CD4-positive, alpha-beta memory T cell (primary cell): ENCODE measurements at regions not wholly inside any gene's neighbourhood (a gene's known extent, or its start where the extent isn't known, plus 50 kb on each side); places are given as distances from the start of the nearest gene placed in this dataset.
A peak's percentile ranks its signal among the peaks of the same experiment; 100 is the strongest.
"Not testable (repeated sequence)": the region's sequence is repeated elsewhere in the genome, so short reads cannot be mapped to it uniquely, and the experiment has no call there.

Experiments used
- CTCF ChIA-PET: fragments of 350-600 bp; sonication (Branson Sonifier 250); formaldehyde crosslinking; loops from one replicate; lab custom pipeline; 2021; ENCODE audit warnings: inconsistent platforms; ENCODE audit not compliant: partially characterized antibody; lab: Charles Lee
- POLR2A ChIA-PET: fragments of 350-600 bp; sonication (Branson Sonifier 250); formaldehyde crosslinking; loops from one replicate; lab custom pipeline; 2021; ENCODE audit not compliant: partially characterized antibody; lab: Charles Lee
- DNase-seq, 5 donors: peaks; one replicate each; pipeline versions ENCODE4 v3.0.0 to v3.0.0-alpha.2; 2020 to 2022; ENCODE audit warnings: mixed read lengths in 1 of 5
- H3K27ac ChIP-seq: one replicate; pipeline ENCODE4 v1.7.0; 2013; ENCODE audit warnings: low read depth, low read length
- H3K27me3 ChIP-seq: 2 replicates; pipeline ENCODE4 v1.7.0; 2013; ENCODE audit warnings: mild to moderate bottlenecking, low read length, moderate library complexity; ENCODE audit not compliant: insufficient read depth
- H3K36me3 ChIP-seq: 2 replicates; pipeline ENCODE4 v1.7.0; 2013; ENCODE audit warnings: mild to moderate bottlenecking, low read length, moderate library complexity; ENCODE audit not compliant: insufficient read depth
- H3K4me1 ChIP-seq: 2 replicates; pipeline ENCODE4 v1.7.0; 2013; ENCODE audit warnings: mild to moderate bottlenecking, low read length, moderate library complexity; ENCODE audit not compliant: insufficient read depth
- H3K4me3 ChIP-seq, 2 donors: one replicate each; pipeline ENCODE4 v1.7.0; 2013; ENCODE audit warnings: low read length in 2 of 2, mild to moderate bottlenecking in 1 of 2
- H3K9me3 ChIP-seq, 2 donors: one replicate each; pipeline ENCODE4 v1.7.0; 2013; ENCODE audit warnings: low read length in 2 of 2, control low read depth in 1 of 2; ENCODE audit not compliant: control insufficient read depth in 1 of 2
- H3K27ac Mint-ChIP-seq, 7 donors: one replicate each; pipeline ENCODE4 v1.8.0; 2020 to 2021; ENCODE audit warnings: mixed read lengths in 7 of 7, mild to moderate bottlenecking in 6 of 7, inconsistent platforms in 3 of 7, moderate library complexity in 3 of 7
- H3K27me3 Mint-ChIP-seq, 2 donors: one replicate each; pipeline ENCODE4 v1.8.0; 2020 to 2021; ENCODE audit warnings: mixed read lengths in 2 of 2
- H3K36me3 Mint-ChIP-seq, 2 donors: one replicate each; pipeline ENCODE4 v1.8.0; 2020 to 2021; ENCODE audit warnings: mixed read lengths in 2 of 2, inconsistent platforms in 1 of 2, mild to moderate bottlenecking in 1 of 2
- H3K4me1 Mint-ChIP-seq, 4 donors: one replicate each; pipeline ENCODE4 v1.8.0; 2020 to 2021; ENCODE audit warnings: mixed read lengths in 4 of 4, mild to moderate bottlenecking in 1 of 4
- H3K4me3 Mint-ChIP-seq, 8 donors: one replicate each; pipeline ENCODE4 v1.8.0; 2020 to 2021; ENCODE audit warnings: mixed read lengths in 8 of 8, mild to moderate bottlenecking in 7 of 8, moderate library complexity in 6 of 8, inconsistent platforms in 3 of 8
- H3K9me3 Mint-ChIP-seq, 8 donors: one replicate each; pipeline ENCODE4 v1.8.0; 2020 to 2021; ENCODE audit warnings: mixed read lengths in 8 of 8, mild to moderate bottlenecking in 5 of 8, inconsistent platforms in 3 of 8, moderate library complexity in 1 of 8
- intact Hi-C: fragments of 100-400 bp; cut with micrococcal nuclease; formaldehyde crosslinking; loops from one replicate; pipeline ENCODE4 v1.15.1; 2023

DNA sequence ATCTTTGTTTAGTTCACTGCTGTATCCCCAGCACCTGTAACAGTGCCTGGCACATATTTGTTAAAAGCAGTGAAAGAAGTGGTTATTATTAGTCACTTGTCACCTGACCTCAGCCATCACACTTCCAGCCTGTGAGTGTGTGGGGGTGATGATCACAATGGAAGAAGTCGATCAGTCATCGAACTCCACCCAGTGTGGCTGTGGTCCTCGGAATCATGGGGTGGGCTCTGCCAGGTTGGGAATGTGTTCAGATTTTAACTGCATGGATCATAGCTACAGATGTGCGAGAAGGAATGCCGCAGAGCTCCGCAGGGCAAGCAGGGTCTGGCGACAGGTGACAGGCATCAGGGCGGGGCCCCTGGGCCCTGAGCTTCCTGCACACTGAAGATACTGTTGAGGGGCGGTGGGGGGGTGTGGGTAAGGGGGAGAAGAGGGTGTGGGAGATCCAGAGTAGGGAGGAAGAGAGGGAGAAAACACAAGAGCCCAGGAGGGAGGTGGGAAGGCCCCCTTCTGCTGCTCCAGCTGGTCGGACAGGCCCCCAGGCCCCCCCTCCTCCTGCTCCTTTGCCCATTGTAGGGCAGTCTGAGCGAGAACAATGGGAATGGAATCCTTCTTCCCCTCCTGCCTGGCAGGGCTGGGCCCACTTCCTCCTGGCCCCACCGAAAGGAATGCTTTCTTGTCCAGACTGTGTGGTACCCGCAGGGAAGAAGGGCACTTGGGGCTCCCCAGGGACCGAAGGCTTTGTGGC lies 89.6 kb downstream of the SPRY4 start:
- Mint-ChIP-seq H3K27ac (peak overlapping the region in 1 of 7 donors; percentile 4), H3K27me3 (peaks cover 0 to 3% of the 10 kb centered on the region in 2 donors), H3K36me3 (no peaks in the 10 kb centered on the region), H3K4me1 (peaks cover 5 to 8% (median 6%) of the 10 kb centered on the region in 4 donors), H3K9me3 (no peaks in the 10 kb centered on the region), H3K4me3 (no peak overlapping the region)
- Histone ChIP-seq H3K4me3 (no peak overlapping the region), H3K4me1 (peaks cover 3% of the 10 kb centered on the region), H3K27me3 (no peaks in the 10 kb centered on the region), H3K27ac (no peak overlapping the region), H3K9me3 (no peaks in the 10 kb centered on the region), H3K36me3 (no peaks in the 10 kb centered on the region)
- intact Hi-C loops: no loop called here
- POLR2A ChIA-PET: interaction anchor here (1.2 kb wide), 1 partner anchor 12 kb away, joined by 6 read pairs; no protein-coding TSS in a partner anchor
- DNase-seq: no peak
- CTCF ChIA-PET: no interaction called here

DNA sequence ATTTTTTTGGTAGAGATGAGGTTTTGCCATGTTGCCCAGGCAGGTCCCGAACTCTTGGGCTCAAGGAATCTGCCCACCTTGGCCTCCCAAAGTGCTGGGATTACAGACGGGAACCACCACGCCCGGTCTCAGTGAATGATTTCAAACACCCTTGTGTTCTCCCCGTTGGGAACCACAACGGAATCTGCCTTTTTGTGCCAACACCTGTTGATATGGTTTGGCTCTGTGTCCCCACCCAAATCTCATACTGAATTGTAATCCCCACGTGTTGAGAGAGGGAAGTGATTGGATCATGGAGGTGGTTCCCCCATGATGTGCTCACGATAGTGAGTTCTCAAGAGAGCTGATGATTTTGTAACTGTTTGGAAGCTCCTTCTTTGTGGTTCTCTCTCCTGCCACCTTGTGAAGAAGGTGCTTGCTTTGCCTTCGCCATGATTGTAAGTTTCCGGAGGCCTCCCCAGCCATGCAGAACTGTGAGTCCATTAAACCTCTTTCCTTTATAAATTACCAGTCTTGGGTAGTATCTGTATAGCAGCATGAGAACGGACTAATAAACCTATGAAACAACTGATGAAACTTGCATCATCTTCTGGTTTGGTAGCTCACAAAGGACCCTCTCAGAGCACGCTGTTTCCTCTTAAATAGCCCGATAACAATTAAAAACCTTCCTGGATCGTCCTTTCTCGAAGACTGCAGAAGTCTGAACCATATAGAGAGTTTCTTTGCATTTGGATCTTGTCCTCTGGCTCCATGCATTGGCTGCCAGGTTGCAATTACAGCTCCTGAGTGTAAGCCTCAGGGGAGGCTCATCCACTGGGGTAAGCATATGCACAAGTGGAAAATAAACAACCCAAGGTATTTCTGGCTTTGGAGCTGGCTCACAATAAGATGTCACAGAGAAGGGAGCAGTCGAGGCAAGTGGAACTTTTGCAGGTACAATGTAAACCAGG lies 91.5 kb downstream of the SPRY4 start:
- Histone ChIP-seq H3K27me3 (no peaks in the 10 kb centered on the region), H3K36me3 (no peaks in the 10 kb centered on the region), H3K9me3 (no peaks in the 10 kb centered on the region), H3K4me1 (peaks cover 3% of the 10 kb centered on the region), H3K4me3 (no peak overlapping the region), H3K27ac (no peak overlapping the region)
- no peak for DNase-seq
- Mint-ChIP-seq H3K9me3 (no peaks in the 10 kb centered on the region), H3K4me3 (no peak overlapping the region), H3K4me1 (peaks cover 5 to 8% (median 6%) of the 10 kb centered on the region in 4 donors), H3K27ac (peak overlapping the region in 1 of 7 donors; percentile 49), H3K27me3 (peaks cover 0 to 3% of the 10 kb centered on the region in 2 donors), H3K36me3 (no peaks in the 10 kb centered on the region)
- POLR2A ChIA-PET: interaction anchor here (1.2 kb wide), 1 partner anchor 10 kb away, joined by 6 read pairs; no protein-coding TSS in a partner anchor
- CTCF ChIA-PET: interaction anchor here (0.6 to 1.0 kb wide), 4 partner anchors 9 to 400 kb away, joined by 3 to 4 read pairs (median 4); no protein-coding TSS in a partner anchor
- intact Hi-C loops: no loop called here

DNA sequence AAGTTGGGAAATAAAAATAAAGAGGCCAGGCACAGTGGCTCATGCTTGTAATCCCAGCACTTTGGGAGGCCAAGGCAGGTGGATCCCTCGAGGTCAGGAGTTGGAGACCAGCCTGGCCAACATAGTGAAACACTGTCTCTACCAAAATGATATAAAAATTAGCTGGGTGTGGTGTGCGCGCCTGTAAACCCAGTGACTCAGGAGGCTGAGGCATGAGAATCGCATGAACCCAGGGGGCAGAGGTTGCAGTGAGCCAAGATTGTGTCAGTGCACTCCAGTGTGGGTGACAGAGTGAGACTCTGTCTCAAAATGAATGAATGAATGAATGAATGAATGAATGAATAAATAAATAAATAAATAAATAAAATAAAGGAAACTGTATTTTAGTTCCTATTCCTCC lies 93.9 kb downstream of the SPRY4 start:
- POLR2A ChIA-PET, H3K9me3 Mint-ChIP-seq, DNase-seq, H3K27ac Mint-ChIP-seq, CTCF ChIA-PET, H3K4me3 ChIP-seq, H3K4me1 Mint-ChIP-seq, H3K4me3 Mint-ChIP-seq, H3K27me3 ChIP-seq, H3K9me3 ChIP-seq, H3K27me3 Mint-ChIP-seq, intact Hi-C loops, H3K36me3 Mint-ChIP-seq, H3K36me3 ChIP-seq, H3K4me1 ChIP-seq, H3K27ac ChIP-seq: not testable (repeated sequence)

DNA sequence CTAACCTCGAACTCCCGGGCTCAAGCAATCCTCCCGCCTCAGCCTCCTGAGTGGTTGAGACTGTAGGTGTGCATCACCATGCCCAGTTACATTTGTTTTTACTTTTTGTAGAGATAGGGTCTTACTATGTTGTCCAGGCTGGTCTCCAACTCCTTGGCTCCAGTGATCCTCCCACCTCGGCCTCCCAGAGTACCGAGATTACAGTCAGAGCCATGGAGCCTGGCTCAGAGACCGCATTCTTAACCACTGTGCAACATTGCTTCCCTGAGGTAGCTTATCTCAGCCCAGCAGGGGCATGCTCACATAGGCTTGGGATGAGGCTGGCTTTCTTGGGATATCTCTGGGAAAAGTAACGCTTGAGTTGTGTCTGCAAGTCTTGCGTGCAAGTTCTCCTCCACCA lies 99.7 kb downstream of the SPRY4 start:
- CTCF ChIA-PET: interaction anchor here (1.2 kb wide), 1 partner anchor 8 kb away, joined by 3 read pairs; no protein-coding TSS in a partner anchor
- POLR2A ChIA-PET: no interaction called here
- no peak overlapping the region for H3K27ac Mint-ChIP-seq

DNA sequence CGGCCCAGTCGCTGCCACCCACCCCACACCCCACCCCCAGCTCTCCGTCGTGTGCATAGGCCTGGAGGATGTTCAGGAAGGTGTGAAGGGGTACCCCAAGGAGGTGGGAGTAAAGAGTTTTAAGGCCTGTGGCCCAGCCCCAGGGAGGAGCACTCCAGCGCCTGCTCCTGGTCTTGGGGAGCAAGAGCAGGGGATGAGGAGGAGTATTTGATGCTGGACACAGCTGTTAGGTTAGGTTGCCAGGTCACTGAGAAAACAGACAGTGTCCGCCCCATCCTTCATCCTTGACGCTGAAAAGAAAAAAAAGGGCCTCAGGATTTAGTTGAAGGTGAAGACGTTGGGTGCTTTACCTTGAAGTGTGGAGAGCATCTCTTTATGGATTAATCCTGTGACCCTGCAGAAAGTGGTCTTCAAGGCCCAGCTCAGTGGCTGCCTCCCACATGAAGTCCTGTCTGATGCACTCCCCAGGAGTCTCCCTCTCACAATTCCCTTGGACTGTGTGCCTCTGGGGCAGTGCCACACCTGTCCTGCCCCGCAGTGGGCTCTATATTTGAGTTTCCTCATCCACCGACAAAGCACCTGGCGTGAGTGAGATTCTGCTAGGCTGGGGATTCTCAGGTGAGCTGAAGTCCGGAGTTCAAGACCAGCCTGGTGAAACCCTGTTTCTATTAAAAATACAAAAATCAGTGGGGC lies 101.8 kb downstream of the SPRY4 start:
- no peak overlapping the region for H3K27ac ChIP-seq

More for the DNA sequence above, 99.7 kb downstream of the SPRY4 start:
- no peak for DNase-seq
- H3K4me3 ChIP-seq: no peak overlapping the region
- Mint-ChIP-seq H3K36me3 (no peaks in the 10 kb centered on the region), H3K9me3 (peaks cover 0 to 2% (median 0%) of the 10 kb centered on the region in 8 donors), H3K4me1 (peaks cover 22 to 44% (median 33%) of the 10 kb centered on the region in 4 donors), H3K4me3 (no peak overlapping the region), H3K27me3 (no peaks in the 10 kb centered on the region)
- intact Hi-C loops: no loop called here
- H3K4me1 ChIP-seq: peaks cover 32% of the 10 kb centered on the region
- no peak overlapping the region for H3K27ac ChIP-seq
- no peaks in the 10 kb centered on the region for H3K9me3 ChIP-seq
- no peaks in the 10 kb centered on the region for H3K27me3 ChIP-seq
- no peaks in the 10 kb centered on the region for H3K36me3 ChIP-seq

GRCh38 chr5:142222225-142222865 lies 102.5 kb downstream of the SPRY4 start:
- POLR2A ChIA-PET: interaction anchor here (1.2 to 1.7 kb wide), 3 partner anchors 134 to 362 kb away, joined by 3 to 11 read pairs (median 5); no protein-coding TSS in a partner anchor
- Mint-ChIP-seq H3K27me3 (no peaks in the 10 kb centered on the region), H3K4me3 (no peak overlapping the region), H3K36me3 (no peaks in the 10 kb centered on the region), H3K4me1 (peaks cover 22 to 44% (median 33%) of the 10 kb centered on the region in 4 donors), H3K27ac (peak overlapping the region in 4 of 7 donors; percentile 27 to 71 (median 46)), H3K9me3 (peaks cover 0 to 2% (median 0%) of the 10 kb centered on the region in 8 donors)
- H3K27me3 ChIP-seq: no peaks in the 10 kb centered on the region
- H3K9me3 ChIP-seq: no peaks in the 10 kb centered on the region
- CTCF ChIA-PET: interaction anchor here (1.4 kb wide), 1 partner anchor 98 kb away, joined by 3 read pairs; no protein-coding TSS in a partner anchor
- no peak overlapping the region for H3K27ac ChIP-seq
- H3K4me1 ChIP-seq: peaks cover 32% of the 10 kb centered on the region
- no peaks in the 10 kb centered on the region for H3K36me3 ChIP-seq
- no peak overlapping the region for H3K4me3 ChIP-seq
- intact Hi-C loops: loop anchor here (2.0 to 5.0 kb wide), 4 partner anchors 70 to 900 kb away; partner anchors contain the start of genes SPRY4 and TAF7
- no peak for DNase-seq

More for the DNA sequence above, 101.8 kb downstream of the SPRY4 start:
- H3K4me1 Mint-ChIP-seq: peaks cover 22 to 44% (median 33%) of the 10 kb centered on the region in 4 donors
- H3K9me3 ChIP-seq: no peaks in the 10 kb centered on the region
- ChIA-PET CTCF (interaction anchor here (0.8 to 1.4 kb wide), 4 partner anchors 16 to 98 kb away, joined by 3 to 6 read pairs (median 3); no protein-coding TSS in a partner anchor), POLR2A (interaction anchor here (0.7 to 1.7 kb wide), 13 partner anchors 9 to 373 kb away, joined by 3 to 11 read pairs (median 3); partner anchors contain the start of genes RNF14 and SPRY4)
- H3K36me3 ChIP-seq: no peaks in the 10 kb centered on the region
- no peak overlapping the region for H3K4me3 ChIP-seq
- peak overlapping the region; percentile 83 to 96 (median 94) for H3K27ac Mint-ChIP-seq
- no peaks in the 10 kb centered on the region for H3K27me3 ChIP-seq
- no peaks in the 10 kb centered on the region for H3K36me3 Mint-ChIP-seq
- H3K27me3 Mint-ChIP-seq: no peaks in the 10 kb centered on the region
- peaks cover 32% of the 10 kb centered on the region for H3K4me1 ChIP-seq
- H3K9me3 Mint-ChIP-seq: peaks cover 0 to 2% (median 0%) of the 10 kb centered on the region in 8 donors
- intact Hi-C loops: loop anchor here (1.0 to 5.0 kb wide), 5 partner anchors 71 to 901 kb away; partner anchors contain the start of genes SPRY4 and TAF7
- peak overlapping the region in 5 of 8 donors; percentile 17 to 78 (median 53) for H3K4me3 Mint-ChIP-seq
- no peak for DNase-seq
